ENCODE measurements at regions not wholly inside any gene's neighbourhood (a gene's known extent, or its start where the extent isn't known, plus 50 kb on each side); places are given as distances from the start of the nearest gene placed in this dataset.

DNA sequence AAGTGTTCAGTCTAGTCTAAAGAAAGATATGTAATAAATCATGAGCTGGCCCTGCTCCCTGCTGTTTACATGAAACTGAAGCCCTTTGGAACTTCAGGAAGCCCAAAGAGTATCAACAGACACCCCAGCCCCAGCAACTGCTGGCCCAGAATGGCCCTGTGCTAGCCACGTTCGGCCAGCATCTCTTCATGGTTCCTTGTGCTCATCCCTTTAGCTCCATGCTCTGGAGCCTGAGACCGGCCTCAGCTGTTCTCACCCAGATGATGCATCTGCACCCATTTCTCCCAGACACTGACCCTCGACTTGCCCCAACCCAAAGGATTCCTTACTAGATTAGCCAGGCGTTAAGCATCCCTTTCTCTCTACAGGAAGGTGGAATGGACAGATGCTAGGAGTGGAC, 207.3 kb downstream of the HS3ST3B1 start:
- TF ChIP-seq CTCF (IDR thresholded peaks at IDR 0.05) = no peak
- TF ChIP-seq POLR2A (IDR thresholded peaks at IDR 0.05) = no peak
